HCT116 (cell line): ENCODE measurements at regions not wholly inside any gene's neighbourhood (a gene's known extent, or its start where the extent isn't known, plus 50 kb on each side); places are given as distances from the start of the nearest gene placed in this dataset.

Source experiments
- ATAC-seq: fragments of 200-7000 bp; cut with Tn5 transposase; 2 replicates; pipeline ENCODE4 v1.9.1; 2020; ENCODE audit warnings: mild to moderate bottlenecking, moderate library complexity
- BruUV-seq: library from RNA; stranded (reverse); fragments of 400-500 nt; replicated peaks from 2 replicates; lab custom pipeline; 2021; lab: Mats Ljungman, UMichigan
- CTCF ChIA-PET: fragments of 300-600 bp; sonication (Branson Sonifier 250); formaldehyde crosslinking; loops from one replicate; lab custom pipeline; 2021; ENCODE audit warnings: antibody characterized with exemption; lab: Charles Lee
- POLR2A ChIA-PET: fragments of 300-600, 350-600 bp; sonication (Branson Sonifier 250); formaldehyde crosslinking; loops from one replicate; lab custom pipeline; 2021; ENCODE audit warnings: antibody characterized with exemption; lab: Charles Lee
- RAD21 ChIA-PET, 2 experiments: fragments of 300-600 bp; sonication (Branson Sonifier 250); formaldehyde crosslinking; loops; one replicate each; lab custom pipeline; 2023; ENCODE audit warnings: low total read pairs in 2 of 2; ENCODE audit not compliant: uncharacterized antibody in 2 of 2, unreplicated experiment in 2 of 2, low non-redundant PET in 1 of 2; lab: Charles Lee
- DNase-seq: peaks from one replicate; pipeline ENCODE4 v3.0.0-alpha.2; 2010; ENCODE audit warnings: low read depth, low spot score
- H2AFZ ChIP-seq: fragments of 200-600 bp; shearing (Covaris generic), sonication (generic); 2 replicates; pipeline ENCODE4 v1.6.1; 2017; ENCODE audit warnings: low read depth, mixed run types, mixed read lengths, antibody characterized with exemption, low read length; ENCODE audit not compliant: poor library complexity, severe bottlenecking
- H3K27ac ChIP-seq: 2 replicates; pipeline ENCODE4 v1.5.1; 2012; ENCODE audit warnings: low read depth, low read length
- H3K27me3 ChIP-seq: fragments of 200-600 bp; sonication (generic); 2 replicates; pipeline ENCODE4 v1.6.1; 2016; ENCODE audit warnings: mixed run types, low read length, mixed read lengths; ENCODE audit not compliant: insufficient read depth
- H3K36me3 ChIP-seq, 2 experiments: fragments of 200-500 bp in 1 of 2; fragments of 200-600 bp in 1 of 2; sonication (Bioruptor generic) in 1 of 2; sonication (generic) in 1 of 2; 2 replicates each; pipeline versions ENCODE4 v1.5.1 to v1.6.1; 2014 to 2016; ENCODE audit warnings: low read length in 2 of 2, inconsistent platforms in 1 of 2, mixed read lengths in 1 of 2, mixed run types in 1 of 2; ENCODE audit not compliant: insufficient read depth in 2 of 2, control insufficient read depth in 1 of 2
- H3K4me1 ChIP-seq, 2 experiments: fragments of 200-600 bp in 1 of 2; sonication (generic) in 1 of 2; 2 replicates each; pipeline versions ENCODE4 v1.5.1 to v1.6.1; 2012 to 2017; ENCODE audit warnings: low read length in 2 of 2, inconsistent platforms in 1 of 2, mild to moderate bottlenecking in 1 of 2, mixed read lengths in 1 of 2, mixed run types in 1 of 2, moderate library complexity in 1 of 2; ENCODE audit not compliant: insufficient read depth in 2 of 2, control insufficient read depth in 1 of 2
- H3K4me2 ChIP-seq: fragments of 200-600 bp; sonication (generic); 2 replicates; pipeline ENCODE4 v1.6.1; 2017; ENCODE audit warnings: mixed run types, low read length, mixed read lengths
- H3K4me3 ChIP-seq, 2 experiments: fragments of 200-600 bp in 1 of 2; sonication (generic) in 1 of 2; replicated peaks in 1 of 2; 2 replicates each; pipeline ENCODE4 v1.5.1; 2011 to 2016; ENCODE audit warnings: low read length in 2 of 2, control low read depth in 1 of 2, low read depth in 1 of 2, mild to moderate bottlenecking in 1 of 2, mixed read lengths in 1 of 2, mixed run types in 1 of 2
- H3K79me2 ChIP-seq: fragments of 200-600 bp; sonication (generic); 2 replicates; pipeline ENCODE4 v1.6.1; 2017; ENCODE audit warnings: mild to moderate bottlenecking, mixed run types, low read length, moderate library complexity, mixed read lengths; ENCODE audit not compliant: insufficient read depth
- H3K9ac ChIP-seq: fragments of 200-600 bp; sonication (generic); 2 replicates; pipeline ENCODE4 v1.6.1; 2016; ENCODE audit warnings: low read length, mixed read lengths
- H3K9me2 ChIP-seq: fragments of 200-600 bp; sonication (generic), shearing (Covaris generic); 2 replicates; pipeline ENCODE4 v1.6.1; 2017; ENCODE audit warnings: mixed run types, mild to moderate bottlenecking, moderate library complexity; ENCODE audit not compliant: insufficient read depth
- H3K9me3 ChIP-seq, 2 experiments: fragments of 200-500 bp in 1 of 2; fragments of 200-600 bp in 1 of 2; sonication (Bioruptor generic) in 1 of 2; sonication (generic) in 1 of 2; 2 replicates each; pipeline ENCODE4 v1.6.1; 2014 to 2017; ENCODE audit warnings: low read length in 2 of 2, mixed read lengths in 2 of 2, inconsistent platforms in 1 of 2, low read depth in 1 of 2, mild to moderate bottlenecking in 1 of 2, mixed run types in 1 of 2, moderate library complexity in 1 of 2; ENCODE audit not compliant: control insufficient read depth in 1 of 2, insufficient read depth in 1 of 2
- H4K20me1 ChIP-seq: fragments of 200-600 bp; sonication (generic), shearing (Covaris generic); 2 replicates; pipeline ENCODE4 v1.6.1; 2017; ENCODE audit warnings: mixed run types, mild to moderate bottlenecking, moderate library complexity; ENCODE audit not compliant: insufficient read depth
- ATF3 ChIP-seq: IDR thresholded peaks from 2 replicates; pipeline ENCODE4 v1.6.1; 2012
- CEBPB ChIP-seq: IDR thresholded peaks from 2 replicates; pipeline ENCODE4 v1.6.1; 2012; ENCODE audit warnings: low read depth
- CTCF ChIP-seq, 3 experiments: fragments of 200-600 bp in 1 of 3; sonication (generic) in 1 of 3; IDR thresholded peaks in 2 of 3; conservative IDR thresholded peaks in 1 of 3; 2 replicates each; pipeline ENCODE4 v1.5.1; 2012 to 2017; ENCODE audit warnings: low read depth in 2 of 3, low read length in 2 of 3, antibody characterized with exemption in 1 of 3, borderline replicate concordance in 1 of 3, control low read depth in 1 of 3, mild to moderate bottlenecking in 1 of 3, mixed read lengths in 1 of 3, mixed run types in 1 of 3, moderate library complexity in 1 of 3; ENCODE audit not compliant: insufficient read depth in 1 of 3
- ELF1 ChIP-seq: IDR thresholded peaks from 2 replicates; pipeline ENCODE4 v1.6.1; 2012; ENCODE audit warnings: low read depth, borderline replicate concordance
- EZH2phosphoT487 ChIP-seq: fragments of 200-600 bp; IDR thresholded peaks from 2 replicates; pipeline ENCODE4 v1.6.1; 2018; ENCODE audit warnings: antibody characterized with exemption, borderline replicate concordance
- FOSL1 ChIP-seq: IDR thresholded peaks from 2 replicates; pipeline ENCODE4 v1.6.1; 2012; ENCODE audit warnings: low read depth
- JUND ChIP-seq: IDR thresholded peaks from 2 replicates; pipeline ENCODE4 v1.6.1; 2012
- POLR2A ChIP-seq: IDR thresholded peaks from 2 replicates; pipeline ENCODE4 v1.7.0; 2011; ENCODE audit warnings: borderline replicate concordance; ENCODE audit not compliant: insufficient read depth, insufficient read length; ENCODE audit errors: extremely low read depth
- RAD21 ChIP-seq: IDR thresholded peaks from 2 replicates; pipeline ENCODE4 v1.6.1; 2012; ENCODE audit warnings: low read depth, mild to moderate bottlenecking
- SP1 ChIP-seq: IDR thresholded peaks from 2 replicates; pipeline ENCODE4 v1.6.1; 2012; ENCODE audit warnings: low read depth
- TCF7L2 ChIP-seq: IDR thresholded peaks from 2 replicates; pipeline ENCODE4 v1.7.0; 2011; ENCODE audit warnings: borderline replicate concordance, inconsistent platforms; ENCODE audit not compliant: insufficient read depth, insufficient read length; ENCODE audit errors: extremely low read depth
- intact Hi-C: fragments of 100-400 bp; cut with micrococcal nuclease; formaldehyde crosslinking; loops from 2 replicates; pipeline ENCODE4 v1.10.0; 2022

GRCh38 chr5:138663009-138663408 lies 87.8 kb upstream of the HSPA9 start:
- H3K27ac ChIP-seq: no peak overlapping the region
- intact Hi-C loops: no loop called here
- CTCF ChIA-PET: no interaction called here
- DNase-seq (no peak), ATAC-seq (no peak)
- no TSS peak for BruUV-seq
- POLR2A ChIA-PET: no interaction called here
- no peak overlapping the region for H3K4me3 ChIP-seq
- H3K4me1 ChIP-seq: peaks cover 4 to 8% of the 10 kb centered on the region in 2 experiments; a peak in 2 of 4 replicates
- TF ChIP-seq EZH2phosphoT487 (no peak), ELF1 (no peak), TCF7L2 (no peak), RAD21 (no peak), JUND (no peak), POLR2A (no peak), CEBPB (no peak), CTCF (IDR thresholded peaks at IDR 0.05 in 2 of 3, conservative IDR thresholded peaks at IDR 0.05 in 1 of 3; ENCODE audit: borderline replicate concordance in 1 of 3, insufficient read depth in 1 of 3, low read depth in 2 of 3, low read length in 2 of 3) (no peak), SP1 (no peak), FOSL1 (no peak), ATF3 (no peak)
- no peaks in the 10 kb centered on the region for H3K9me3 ChIP-seq
- no peaks in the 10 kb centered on the region for H4K20me1 ChIP-seq
- no peaks in the 10 kb centered on the region for H3K79me2 ChIP-seq
- no peaks in the 10 kb centered on the region for H3K9me2 ChIP-seq
- no peaks in the 10 kb centered on the region for H3K36me3 ChIP-seq
- no peaks in the 10 kb centered on the region for H3K27me3 ChIP-seq
- H3K9ac ChIP-seq: no peak overlapping the region
- H3K4me2 ChIP-seq: peak overlapping the region; percentile 29; the same call in 1 of the 2 replicates
- H2AFZ ChIP-seq: no peak overlapping the region
- RAD21 ChIA-PET: no interaction called here
